Glutamatergic neuron (in vitro differentiated cells): ENCODE measurements at regions not wholly inside any gene's neighbourhood (a gene's known extent, or its start where the extent isn't known, plus 50 kb on each side); places are given as distances from the start of the nearest gene placed in this dataset.

Source experiments
- DNase-seq: peaks from one replicate; pipeline ENCODE4 v3.0.0; 2022
- H3K27ac Mint-ChIP-seq: one replicate; pipeline ENCODE4 v1.8.0; 2020; ENCODE audit warnings: mild to moderate bottlenecking, mixed read lengths, inconsistent platforms; ENCODE audit not compliant: unreplicated experiment
- H3K27me3 Mint-ChIP-seq: one replicate; pipeline ENCODE4 v1.8.0; 2020; ENCODE audit warnings: mild to moderate bottlenecking, moderate library complexity, mixed read lengths, inconsistent platforms; ENCODE audit not compliant: unreplicated experiment
- H3K36me3 Mint-ChIP-seq: one replicate; pipeline ENCODE4 v1.8.0; 2020; ENCODE audit warnings: mild to moderate bottlenecking, mixed read lengths, inconsistent platforms; ENCODE audit not compliant: unreplicated experiment
- H3K4me1 Mint-ChIP-seq: one replicate; pipeline ENCODE4 v1.8.0; 2020; ENCODE audit warnings: mild to moderate bottlenecking, low read depth, mixed read lengths, inconsistent platforms; ENCODE audit not compliant: unreplicated experiment
- H3K4me3 Mint-ChIP-seq: one replicate; pipeline ENCODE4 v1.8.0; 2020; ENCODE audit warnings: mild to moderate bottlenecking, mixed read lengths, inconsistent platforms; ENCODE audit not compliant: unreplicated experiment
- H3K9me3 Mint-ChIP-seq: one replicate; pipeline ENCODE4 v1.8.0; 2020; ENCODE audit warnings: mild to moderate bottlenecking, moderate library complexity, mixed read lengths, inconsistent platforms; ENCODE audit not compliant: unreplicated experiment
- TF ChIP-seq, protein P1 (sequence below): fragments of 200-600 bp; sonication (generic); IDR thresholded peaks from one replicate; pipeline ENCODE4 v1.5.0; 2021; ENCODE audit not compliant: partially characterized antibody, unreplicated experiment

- Mint-ChIP-seq H3K4me1 (peaks cover 6% of the 10 kb centered on the region), H3K4me3 (no peak overlapping the region), H3K27me3 (peaks cover 1% of the 10 kb centered on the region), H3K27ac (no peak overlapping the region), H3K36me3 (no peaks in the 10 kb centered on the region), H3K9me3 (peaks cover 4% of the 10 kb centered on the region)
- TF ChIP-seq, protein P1, sequence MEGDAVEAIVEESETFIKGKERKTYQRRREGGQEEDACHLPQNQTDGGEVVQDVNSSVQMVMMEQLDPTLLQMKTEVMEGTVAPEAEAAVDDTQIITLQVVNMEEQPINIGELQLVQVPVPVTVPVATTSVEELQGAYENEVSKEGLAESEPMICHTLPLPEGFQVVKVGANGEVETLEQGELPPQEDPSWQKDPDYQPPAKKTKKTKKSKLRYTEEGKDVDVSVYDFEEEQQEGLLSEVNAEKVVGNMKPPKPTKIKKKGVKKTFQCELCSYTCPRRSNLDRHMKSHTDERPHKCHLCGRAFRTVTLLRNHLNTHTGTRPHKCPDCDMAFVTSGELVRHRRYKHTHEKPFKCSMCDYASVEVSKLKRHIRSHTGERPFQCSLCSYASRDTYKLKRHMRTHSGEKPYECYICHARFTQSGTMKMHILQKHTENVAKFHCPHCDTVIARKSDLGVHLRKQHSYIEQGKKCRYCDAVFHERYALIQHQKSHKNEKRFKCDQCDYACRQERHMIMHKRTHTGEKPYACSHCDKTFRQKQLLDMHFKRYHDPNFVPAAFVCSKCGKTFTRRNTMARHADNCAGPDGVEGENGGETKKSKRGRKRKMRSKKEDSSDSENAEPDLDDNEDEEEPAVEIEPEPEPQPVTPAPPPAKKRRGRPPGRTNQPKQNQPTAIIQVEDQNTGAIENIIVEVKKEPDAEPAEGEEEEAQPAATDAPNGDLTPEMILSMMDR, result no peak
- DNase-seq, result no peak
Observed at GRCh38 chr18:29457316-29457889, 1280.5 kb upstream of the CDH2 start.

GRCh38 chr18:29449424-29449823 lies 1272.5 kb upstream of the CDH2 start:
- no peaks in the 10 kb centered on the region for H3K36me3 Mint-ChIP-seq
- TF ChIP-seq, protein P1, result no peak
- H3K4me1 Mint-ChIP-seq, result no peaks in the 10 kb centered on the region
- peaks cover 2% of the 10 kb centered on the region for H3K9me3 Mint-ChIP-seq
- no peak overlapping the region for H3K27ac Mint-ChIP-seq
- H3K27me3 Mint-ChIP-seq, result no peaks in the 10 kb centered on the region
- no peak overlapping the region for H3K4me3 Mint-ChIP-seq
- no peak for DNase-seq

DNA sequence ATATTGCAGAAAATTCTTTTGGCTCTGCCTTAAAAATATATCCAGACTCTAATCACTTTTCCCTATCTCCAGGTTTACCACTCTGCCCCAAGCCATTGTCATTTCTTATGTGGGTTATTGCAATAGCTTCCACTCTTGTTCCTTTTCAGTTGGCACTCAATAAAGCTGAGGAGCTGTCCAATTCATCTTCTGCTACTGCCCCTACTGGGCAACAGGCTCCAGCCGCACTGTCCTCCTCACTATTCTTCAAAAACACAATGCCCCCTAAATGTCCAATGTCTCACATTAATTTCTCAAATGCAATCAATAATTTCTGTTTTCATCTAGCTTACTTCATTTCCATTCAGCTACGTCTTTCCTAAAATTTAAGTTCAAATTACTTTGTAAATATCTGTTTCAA lies 1262.5 kb upstream of the CDH2 start:
- TF ChIP-seq, protein P1, result no peak
- Mint-ChIP-seq H3K36me3 (no peaks in the 10 kb centered on the region), H3K4me3 (no peak overlapping the region), H3K4me1 (peaks cover 9% of the 10 kb centered on the region), H3K27me3 (no peaks in the 10 kb centered on the region), H3K9me3 (peaks cover 3% of the 10 kb centered on the region), H3K27ac (no peak overlapping the region)
- no peak for DNase-seq

GRCh38 chr18:29436459-29436858 lies 1259.5 kb upstream of the CDH2 start:
- H3K4me1 Mint-ChIP-seq, result peaks cover 9% of the 10 kb centered on the region
- TF ChIP-seq, protein P1, result no peak
- peaks cover 3% of the 10 kb centered on the region for H3K9me3 Mint-ChIP-seq
- no peak for DNase-seq
- H3K27me3 Mint-ChIP-seq, result no peaks in the 10 kb centered on the region
- no peak overlapping the region for H3K27ac Mint-ChIP-seq
- H3K4me3 Mint-ChIP-seq, result peak overlapping the region; percentile 28
- no peaks in the 10 kb centered on the region for H3K36me3 Mint-ChIP-seq

DNA sequence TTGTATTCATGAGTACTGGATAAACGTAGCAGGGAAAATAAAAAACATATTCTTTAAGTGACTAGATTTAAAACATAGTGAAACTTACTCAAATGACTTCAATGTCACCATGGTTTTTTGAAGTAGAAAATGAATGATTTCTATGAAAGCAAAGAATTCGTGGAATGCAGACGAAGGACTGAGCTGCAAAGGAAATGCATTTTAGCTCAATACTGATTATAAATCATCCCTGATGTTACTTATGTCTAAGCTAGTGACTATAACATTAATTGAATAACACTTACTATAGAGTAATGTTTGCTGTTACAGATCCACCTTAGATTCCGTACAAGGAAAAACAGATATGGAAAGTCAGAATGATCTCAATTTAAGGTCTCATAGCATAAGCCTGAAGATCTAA lies 1257.7 kb upstream of the CDH2 start:
- no peak overlapping the region for H3K4me3 Mint-ChIP-seq
- no peaks in the 10 kb centered on the region for H3K27me3 Mint-ChIP-seq
- no peak overlapping the region for H3K27ac Mint-ChIP-seq
- H3K9me3 Mint-ChIP-seq, result peaks cover 5% of the 10 kb centered on the region
- DNase-seq, result no peak
- TF ChIP-seq, protein P1, result no peak
- H3K4me1 Mint-ChIP-seq, result peaks cover 5% of the 10 kb centered on the region
- H3K36me3 Mint-ChIP-seq, result peaks cover 7% of the 10 kb centered on the region
